ENCODE measurements at regions not wholly inside any gene's neighbourhood (a gene's known extent, or its start where the extent isn't known, plus 50 kb on each side); places are given as distances from the start of the nearest gene placed in this dataset.
"Not testable (repeated sequence)": the region's sequence is repeated elsewhere in the genome, so short reads cannot be mapped to it uniquely, and the experiment has no call there.

DNA sequence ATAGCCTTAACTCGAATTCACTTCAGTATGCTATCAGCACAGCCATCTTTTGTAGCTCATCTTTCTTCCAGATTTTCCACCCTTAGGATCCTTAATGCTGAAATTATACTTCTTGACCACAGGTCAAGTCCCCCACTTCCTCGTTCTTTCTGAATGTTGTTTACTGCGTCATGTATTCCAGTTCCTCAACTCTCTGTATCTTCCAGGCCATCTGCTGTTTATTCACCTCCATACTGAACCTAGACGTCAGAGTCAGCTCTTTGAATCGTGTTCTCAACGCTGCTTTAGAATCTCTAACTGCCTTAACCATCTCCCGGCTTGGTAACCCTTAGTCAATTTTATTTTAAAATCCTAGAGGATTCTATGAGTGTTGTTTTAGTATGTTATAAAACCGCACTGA is 66.3 kb upstream of the SEC22B start:
- H3K36me3 ChIP-seq (ENCODE audit: low read depth); H3K4me2 ChIP-seq (ENCODE audit: unreplicated experiment); H3K4me1 ChIP-seq (ENCODE audit: insufficient read depth); H4K20me1 ChIP-seq (ENCODE audit: insufficient read depth); H3K9me3 ChIP-seq (ENCODE audit: low read depth); H3K9me2 ChIP-seq (ENCODE audit: insufficient read depth); H3K4me3 ChIP-seq; H3K27ac ChIP-seq; H3F3A ChIP-seq (ENCODE audit: insufficient read depth); H3K27me3 ChIP-seq (replicated peaks; ENCODE audit: insufficient read depth); H2AFZ ChIP-seq; DNase-seq; in situ Hi-C loops (cut with MboI); H3K79me2 ChIP-seq (ENCODE audit: insufficient read depth); H3K9ac ChIP-seq: not testable (repeated sequence)
- WGBS, 2 experiments (ENCODE audit: low coverage in 1 of 2, low lambda C conversion rate in 2 of 2, missing lambda C conversion rate in 2 of 2), result no CpG with 5 or more reads among the region's 8 CpGs

DNA sequence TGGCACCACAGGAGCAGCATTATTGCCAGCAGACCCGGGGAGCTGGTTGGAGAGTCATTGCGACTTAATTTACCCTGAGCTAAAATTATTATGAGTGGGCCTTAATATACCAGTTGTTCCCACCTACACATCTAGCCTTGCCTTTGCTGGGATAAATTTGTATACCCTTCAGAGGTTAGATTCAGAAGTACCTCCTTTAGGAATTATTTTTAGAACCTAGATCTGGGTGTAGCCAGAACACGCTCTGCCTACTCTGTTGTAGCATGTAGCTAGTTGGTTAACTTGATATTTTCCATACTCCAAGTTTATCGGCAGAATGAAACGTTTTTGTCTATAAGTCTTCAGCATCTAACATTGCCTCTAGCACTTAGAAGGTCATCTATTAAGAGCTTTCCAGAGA is 65.5 kb upstream of the SEC22B start:
- H3K36me3 ChIP-seq (ENCODE audit: low read depth); H3K9me2 ChIP-seq (ENCODE audit: insufficient read depth); H3K4me2 ChIP-seq (ENCODE audit: unreplicated experiment); H3K79me2 ChIP-seq (ENCODE audit: insufficient read depth); H3K9ac ChIP-seq; DNase-seq; H3K27me3 ChIP-seq (replicated peaks; ENCODE audit: insufficient read depth); H3K4me1 ChIP-seq (ENCODE audit: insufficient read depth); H4K20me1 ChIP-seq (ENCODE audit: insufficient read depth); H3K27ac ChIP-seq; H3K4me3 ChIP-seq; H3F3A ChIP-seq (ENCODE audit: insufficient read depth); in situ Hi-C loops (cut with MboI); H2AFZ ChIP-seq; H3K9me3 ChIP-seq (ENCODE audit: low read depth): not testable (repeated sequence)
- no CpG with 5 or more reads among the region's 5 CpGs for WGBS, 2 experiments (ENCODE audit: low coverage in 1 of 2, low lambda C conversion rate in 2 of 2, missing lambda C conversion rate in 2 of 2)

DNA sequence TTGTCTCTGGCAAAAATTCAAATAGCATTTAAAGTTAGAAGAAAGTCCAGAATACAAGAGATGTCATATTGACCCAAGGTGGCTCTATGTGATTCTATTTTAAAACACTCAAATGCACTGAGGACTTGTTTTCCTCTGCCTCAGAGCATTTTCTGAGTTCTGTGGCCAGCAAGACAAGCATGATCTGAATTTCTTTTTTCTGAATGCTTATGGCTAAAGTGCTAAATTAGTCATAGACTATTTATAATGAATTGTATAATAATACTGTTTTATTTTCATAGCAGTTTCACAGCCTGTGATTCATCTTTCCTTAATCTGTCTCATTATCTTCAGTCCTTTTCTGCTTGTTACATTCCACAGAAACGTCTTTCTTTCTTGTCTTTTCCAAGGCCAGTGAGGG is 63.9 kb upstream of the SEC22B start:
- H3K36me3 ChIP-seq (ENCODE audit: low read depth); H3K9ac ChIP-seq; in situ Hi-C loops (cut with MboI); H4K20me1 ChIP-seq (ENCODE audit: insufficient read depth); H3K4me1 ChIP-seq (ENCODE audit: insufficient read depth); H3K4me2 ChIP-seq (ENCODE audit: unreplicated experiment); DNase-seq; H2AFZ ChIP-seq; H3K27me3 ChIP-seq (replicated peaks; ENCODE audit: insufficient read depth); H3K9me3 ChIP-seq (ENCODE audit: low read depth); H3K79me2 ChIP-seq (ENCODE audit: insufficient read depth); H3K27ac ChIP-seq; H3F3A ChIP-seq (ENCODE audit: insufficient read depth); H3K4me3 ChIP-seq; H3K9me2 ChIP-seq (ENCODE audit: insufficient read depth): not testable (repeated sequence)
- no CpG with 5 or more reads among the region's 1 CpG for WGBS, 2 experiments (ENCODE audit: low coverage in 1 of 2, low lambda C conversion rate in 2 of 2, missing lambda C conversion rate in 2 of 2)

DNA sequence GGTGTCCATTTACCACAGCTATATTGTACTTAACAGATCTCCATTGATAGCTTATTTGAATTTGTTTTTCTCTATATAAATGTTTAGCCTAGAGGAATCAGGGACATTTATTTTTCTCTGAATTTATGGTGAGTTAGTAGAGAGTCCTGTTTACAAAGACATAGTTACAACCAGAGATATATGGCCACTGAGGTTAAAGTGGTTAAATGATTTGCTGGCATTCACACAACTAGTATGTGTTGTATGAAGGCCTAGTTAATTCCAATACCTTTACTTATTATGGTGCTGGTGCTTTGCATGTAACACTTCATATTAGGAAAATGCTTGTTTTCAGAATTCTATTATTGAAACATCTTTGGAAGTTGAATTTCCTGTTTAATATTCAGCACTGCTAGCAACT is 63.0 kb upstream of the SEC22B start:
- not testable (repeated sequence) for H4K20me1 ChIP-seq (ENCODE audit: insufficient read depth)

DNA sequence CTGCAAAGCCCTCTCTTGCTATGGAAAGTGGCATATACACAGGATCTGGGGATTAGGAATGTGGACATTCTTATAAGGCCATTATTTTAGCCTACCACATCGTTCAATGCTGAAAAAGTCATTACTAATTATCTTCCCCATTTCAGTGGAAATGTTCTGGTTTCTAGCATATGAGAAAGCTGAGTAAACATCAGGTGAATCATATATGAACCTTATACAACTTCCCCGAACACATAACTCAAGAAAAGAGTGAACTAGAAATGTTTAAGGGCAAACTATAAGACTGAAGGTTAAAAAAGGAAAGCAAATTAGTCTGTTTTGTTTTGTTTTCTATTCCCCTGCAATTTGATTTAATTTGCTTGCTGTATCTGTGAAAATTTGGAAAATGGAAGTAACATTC is 62.5 kb upstream of the SEC22B start:
- no CpG with 5 or more reads among the region's 2 CpGs for WGBS, 2 experiments (ENCODE audit: low coverage in 1 of 2, low lambda C conversion rate in 2 of 2, missing lambda C conversion rate in 2 of 2)
- H4K20me1 ChIP-seq (ENCODE audit: insufficient read depth); H3K9ac ChIP-seq; H3K27me3 ChIP-seq (replicated peaks; ENCODE audit: insufficient read depth); H3K4me3 ChIP-seq; in situ Hi-C loops (cut with MboI); H3K4me2 ChIP-seq (ENCODE audit: unreplicated experiment); H3K9me3 ChIP-seq (ENCODE audit: low read depth); H3F3A ChIP-seq (ENCODE audit: insufficient read depth); H3K27ac ChIP-seq; DNase-seq; H3K9me2 ChIP-seq (ENCODE audit: insufficient read depth); H3K36me3 ChIP-seq (ENCODE audit: low read depth); H2AFZ ChIP-seq; H3K79me2 ChIP-seq (ENCODE audit: insufficient read depth); H3K4me1 ChIP-seq (ENCODE audit: insufficient read depth): not testable (repeated sequence)

More for the DNA sequence above, 63.0 kb upstream of the SEC22B start:
- DNase-seq; H3K9me3 ChIP-seq (ENCODE audit: low read depth); H3K4me1 ChIP-seq (ENCODE audit: insufficient read depth); H3F3A ChIP-seq (ENCODE audit: insufficient read depth); H2AFZ ChIP-seq; H3K9me2 ChIP-seq (ENCODE audit: insufficient read depth); H3K79me2 ChIP-seq (ENCODE audit: insufficient read depth); H3K27ac ChIP-seq; H3K36me3 ChIP-seq (ENCODE audit: low read depth); H3K4me2 ChIP-seq (ENCODE audit: unreplicated experiment); in situ Hi-C loops (cut with MboI); H3K27me3 ChIP-seq (replicated peaks; ENCODE audit: insufficient read depth); H3K9ac ChIP-seq; H3K4me3 ChIP-seq: not testable (repeated sequence)

DNA sequence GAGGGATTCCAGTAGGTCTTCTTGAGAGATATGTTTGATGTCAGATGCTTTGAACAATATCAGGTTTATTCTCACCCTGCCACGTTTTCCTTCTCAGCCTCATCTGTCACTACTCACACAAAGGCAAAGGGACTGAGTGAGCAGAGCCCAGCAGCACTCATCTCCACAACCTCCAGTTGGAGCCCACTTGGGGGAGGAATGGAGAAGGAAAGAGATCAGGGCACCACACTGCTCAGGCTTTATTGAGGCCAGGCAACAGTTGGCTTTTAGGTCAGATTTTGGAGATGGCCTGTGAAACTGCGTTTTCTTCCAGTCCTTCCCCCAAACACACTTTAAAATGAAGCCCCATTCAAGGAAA is 57.3 kb upstream of the SEC22B start:
- not testable (repeated sequence) for H3K4me1 ChIP-seq (ENCODE audit: insufficient read depth)

DNA sequence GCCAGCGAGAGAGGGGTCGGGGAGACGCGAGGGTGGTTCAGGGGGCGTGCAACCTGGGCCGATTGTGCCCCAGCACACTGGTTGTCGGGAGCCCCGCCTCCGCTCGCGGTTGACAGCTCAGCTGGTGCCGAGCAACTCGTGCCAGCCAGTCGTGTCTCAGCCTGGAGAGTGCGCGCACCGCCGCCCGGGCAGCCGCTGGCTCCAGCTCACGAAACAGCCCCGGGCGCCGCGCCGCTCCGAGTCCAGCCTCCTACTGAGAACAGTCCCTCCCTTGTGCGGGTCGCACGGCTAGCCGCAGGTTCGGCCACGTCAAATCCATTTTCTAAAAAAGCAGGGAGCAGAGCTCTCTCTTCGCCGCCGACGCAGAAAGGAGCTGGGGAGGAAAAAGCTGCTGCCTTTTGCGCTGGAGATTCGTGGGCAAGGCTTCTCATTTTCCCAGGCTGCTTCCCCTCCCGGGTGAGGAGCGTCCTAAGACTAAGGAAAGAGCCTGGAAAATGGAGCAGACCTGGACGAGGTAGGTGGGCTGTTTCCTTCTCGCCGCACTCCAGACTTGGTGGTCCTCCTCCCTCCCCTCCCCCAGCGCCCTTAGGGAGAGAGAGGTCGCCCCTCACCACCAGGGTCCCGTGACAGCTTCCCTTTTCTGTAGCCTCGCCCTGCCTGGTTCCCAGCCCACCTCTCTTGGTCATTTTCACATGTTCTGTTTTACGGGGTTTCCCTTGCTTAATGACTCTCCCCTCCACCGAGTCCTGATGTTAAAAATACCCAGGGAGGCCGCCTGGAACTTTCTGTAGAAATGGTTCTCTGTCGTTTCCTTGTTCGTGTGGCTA is 56.7 kb upstream of the SEC22B start:
- H4K20me1 ChIP-seq (ENCODE audit: insufficient read depth), result not testable (repeated sequence)

More for the DNA sequence above, 57.3 kb upstream of the SEC22B start:
- H3K27ac ChIP-seq; H3K4me2 ChIP-seq (ENCODE audit: unreplicated experiment); H3K4me3 ChIP-seq; H3K9me3 ChIP-seq (ENCODE audit: low read depth); H3K27me3 ChIP-seq (replicated peaks; ENCODE audit: insufficient read depth); H3K79me2 ChIP-seq (ENCODE audit: insufficient read depth); DNase-seq; H3K9me2 ChIP-seq (ENCODE audit: insufficient read depth); in situ Hi-C loops (cut with MboI); H4K20me1 ChIP-seq (ENCODE audit: insufficient read depth); H3K9ac ChIP-seq; H3F3A ChIP-seq (ENCODE audit: insufficient read depth); H3K36me3 ChIP-seq (ENCODE audit: low read depth); H2AFZ ChIP-seq: not testable (repeated sequence)
- WGBS, 2 experiments (ENCODE audit: low coverage in 1 of 2, low lambda C conversion rate in 2 of 2, missing lambda C conversion rate in 2 of 2), result no CpG with 5 or more reads among the region's 2 CpGs

DNA sequence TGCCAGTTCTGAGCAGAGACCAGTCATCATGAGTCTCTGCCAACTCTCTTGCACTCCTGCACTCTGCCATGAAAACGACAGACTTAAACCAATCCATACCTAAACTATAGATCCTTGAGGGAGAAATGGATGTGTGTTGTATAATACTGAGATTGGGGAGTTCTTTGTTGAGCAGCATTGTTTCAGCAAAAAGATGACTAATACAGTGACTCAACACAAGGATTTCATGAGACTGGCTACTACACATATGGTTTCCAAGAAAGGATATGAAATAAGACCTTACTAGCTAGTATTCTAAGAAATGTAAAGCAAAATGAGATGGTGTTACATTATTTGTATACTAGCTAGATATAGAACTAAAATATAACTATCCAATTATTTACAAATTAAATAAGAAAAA is 53.5 kb upstream of the SEC22B start:
- H3F3A ChIP-seq (ENCODE audit: insufficient read depth); H3K4me2 ChIP-seq (ENCODE audit: unreplicated experiment); DNase-seq; H3K27me3 ChIP-seq (replicated peaks; ENCODE audit: insufficient read depth); H2AFZ ChIP-seq; H3K9me3 ChIP-seq (ENCODE audit: low read depth); H3K9ac ChIP-seq; H3K4me1 ChIP-seq (ENCODE audit: insufficient read depth); H3K36me3 ChIP-seq (ENCODE audit: low read depth); in situ Hi-C loops (cut with MboI); H3K79me2 ChIP-seq (ENCODE audit: insufficient read depth); H3K9me2 ChIP-seq (ENCODE audit: insufficient read depth); H3K4me3 ChIP-seq; H4K20me1 ChIP-seq (ENCODE audit: insufficient read depth): not testable (repeated sequence)
- no CpG with 5 or more reads among the region's 1 CpG for WGBS, 2 experiments (ENCODE audit: low coverage in 1 of 2, low lambda C conversion rate in 2 of 2, missing lambda C conversion rate in 2 of 2)
- peak overlapping the region; percentile 22; the same call in 1 of the 2 replicates for H3K27ac ChIP-seq

More for the DNA sequence above, 56.7 kb upstream of the SEC22B start:
- in situ Hi-C loops (cut with MboI); H3K79me2 ChIP-seq (ENCODE audit: insufficient read depth); H2AFZ ChIP-seq; H3F3A ChIP-seq (ENCODE audit: insufficient read depth); H3K4me1 ChIP-seq (ENCODE audit: insufficient read depth); DNase-seq; H3K9me2 ChIP-seq (ENCODE audit: insufficient read depth); H3K4me2 ChIP-seq (ENCODE audit: unreplicated experiment); H3K9me3 ChIP-seq (ENCODE audit: low read depth); H3K27me3 ChIP-seq (replicated peaks; ENCODE audit: insufficient read depth); H3K36me3 ChIP-seq (ENCODE audit: low read depth): not testable (repeated sequence)
- 0 to 1% methylated on average over 18 to 24 of the region's 53 CpGs for WGBS, 2 experiments (ENCODE audit: low coverage in 1 of 2, low lambda C conversion rate in 2 of 2, missing lambda C conversion rate in 2 of 2)
- Histone ChIP-seq H3K9ac (peak overlapping the region; percentile 73), H3K4me3 (peak overlapping the region; percentile 59), H3K27ac (peak overlapping the region; percentile 49; the same call in 1 of the 2 replicates)
